ENCODE measurements at regions not wholly inside any gene's neighbourhood (a gene's known extent, or its start where the extent isn't known, plus 50 kb on each side); places are given as distances from the start of the nearest gene placed in this dataset.

DNA sequence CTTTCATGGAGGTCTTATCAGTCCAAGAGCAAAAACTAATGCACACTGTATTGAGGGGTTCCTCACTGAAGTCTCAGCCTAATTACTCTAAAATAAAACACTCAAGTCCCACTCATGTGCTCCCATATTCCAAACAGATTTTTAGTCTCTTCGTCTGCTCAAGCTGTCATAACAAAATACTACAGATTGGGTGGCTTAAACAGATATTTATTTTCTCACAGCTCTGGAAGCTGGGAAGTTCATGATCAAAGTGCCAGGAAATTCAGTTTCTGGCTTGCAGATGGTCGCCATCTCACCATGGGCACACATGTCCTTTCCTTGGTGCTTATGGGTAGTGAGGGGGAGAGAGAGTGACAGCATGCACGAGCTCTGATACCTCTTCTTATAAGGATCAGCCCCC lies 147.5 kb downstream of the ANXA2 start:
- no peak overlapping the region for H3K4me3 ChIP-seq (ENCODE audit: low read length)
- DNase-seq (ENCODE audit: low read depth) = no peak
- TF ChIP-seq, protein P1, sequence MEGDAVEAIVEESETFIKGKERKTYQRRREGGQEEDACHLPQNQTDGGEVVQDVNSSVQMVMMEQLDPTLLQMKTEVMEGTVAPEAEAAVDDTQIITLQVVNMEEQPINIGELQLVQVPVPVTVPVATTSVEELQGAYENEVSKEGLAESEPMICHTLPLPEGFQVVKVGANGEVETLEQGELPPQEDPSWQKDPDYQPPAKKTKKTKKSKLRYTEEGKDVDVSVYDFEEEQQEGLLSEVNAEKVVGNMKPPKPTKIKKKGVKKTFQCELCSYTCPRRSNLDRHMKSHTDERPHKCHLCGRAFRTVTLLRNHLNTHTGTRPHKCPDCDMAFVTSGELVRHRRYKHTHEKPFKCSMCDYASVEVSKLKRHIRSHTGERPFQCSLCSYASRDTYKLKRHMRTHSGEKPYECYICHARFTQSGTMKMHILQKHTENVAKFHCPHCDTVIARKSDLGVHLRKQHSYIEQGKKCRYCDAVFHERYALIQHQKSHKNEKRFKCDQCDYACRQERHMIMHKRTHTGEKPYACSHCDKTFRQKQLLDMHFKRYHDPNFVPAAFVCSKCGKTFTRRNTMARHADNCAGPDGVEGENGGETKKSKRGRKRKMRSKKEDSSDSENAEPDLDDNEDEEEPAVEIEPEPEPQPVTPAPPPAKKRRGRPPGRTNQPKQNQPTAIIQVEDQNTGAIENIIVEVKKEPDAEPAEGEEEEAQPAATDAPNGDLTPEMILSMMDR (conservative IDR thresholded peaks at IDR 0.05; ENCODE audit: low read depth, low read length) = no peak

DNA sequence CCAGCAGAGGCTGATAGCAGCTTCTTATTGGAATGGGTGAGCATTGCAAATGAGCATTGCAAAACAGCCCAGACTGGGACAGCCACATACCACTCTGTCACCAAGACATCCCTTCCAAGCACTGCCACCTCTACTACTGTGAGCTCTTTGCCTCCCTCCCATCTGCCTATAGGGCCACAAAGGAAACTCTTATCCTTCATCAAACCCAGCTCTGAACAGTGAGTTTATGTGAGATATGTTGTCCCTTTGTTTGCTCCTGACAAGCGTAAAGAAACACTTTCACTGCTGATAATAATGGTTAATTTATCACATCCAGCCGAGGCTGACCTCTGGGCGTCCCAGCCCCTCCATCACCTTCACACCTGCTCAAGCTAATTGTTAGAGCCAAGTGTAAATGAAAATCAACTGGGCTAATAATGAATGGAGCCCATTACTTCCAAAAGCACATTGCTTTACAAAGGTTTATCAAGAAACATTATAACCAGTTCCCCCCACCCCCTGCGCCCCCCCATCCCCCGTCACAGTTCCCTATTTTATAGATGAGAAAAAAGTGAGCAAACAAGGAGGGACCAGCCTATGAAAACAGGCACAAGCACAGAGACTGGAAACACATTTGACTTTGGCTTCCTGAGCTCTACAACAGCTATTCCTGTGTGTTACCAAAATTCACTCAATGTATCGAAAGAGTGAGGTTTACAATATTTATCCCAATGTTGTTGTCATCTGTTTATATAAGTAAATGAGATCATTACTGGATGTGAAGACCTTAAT lies 146.3 kb downstream of the ANXA2 start:
- no peak for DNase-seq (ENCODE audit: low read depth)
- H3K4me3 ChIP-seq (ENCODE audit: low read length) = no peak overlapping the region
- TF ChIP-seq, protein P1 (conservative IDR thresholded peaks at IDR 0.05; ENCODE audit: low read depth, low read length) = no peak

DNA sequence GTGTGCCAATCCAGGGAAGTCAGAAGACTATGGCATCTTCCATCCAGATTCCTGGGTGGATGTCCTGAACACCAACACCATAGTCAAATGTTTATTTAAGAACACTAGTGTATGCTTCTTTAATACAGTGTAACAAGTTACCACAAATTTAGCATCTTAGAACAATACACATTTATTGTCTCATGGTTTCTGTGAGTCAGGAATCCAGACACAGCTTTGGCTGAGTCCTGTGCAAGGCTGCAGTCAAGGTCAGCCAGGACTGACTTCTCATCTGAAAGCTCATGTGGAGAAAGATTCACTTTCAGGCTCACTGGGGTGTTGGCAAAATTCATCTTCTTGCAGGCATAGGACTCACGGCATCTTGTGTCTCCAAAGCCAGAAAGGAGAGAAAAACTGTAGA lies 143.4 kb downstream of the ANXA2 start:
- no peak for DNase-seq (ENCODE audit: low read depth)
- TF ChIP-seq, protein P1 (conservative IDR thresholded peaks at IDR 0.05; ENCODE audit: low read depth, low read length) = no peak
- no peak overlapping the region for H3K4me3 ChIP-seq (ENCODE audit: low read length)

DNA sequence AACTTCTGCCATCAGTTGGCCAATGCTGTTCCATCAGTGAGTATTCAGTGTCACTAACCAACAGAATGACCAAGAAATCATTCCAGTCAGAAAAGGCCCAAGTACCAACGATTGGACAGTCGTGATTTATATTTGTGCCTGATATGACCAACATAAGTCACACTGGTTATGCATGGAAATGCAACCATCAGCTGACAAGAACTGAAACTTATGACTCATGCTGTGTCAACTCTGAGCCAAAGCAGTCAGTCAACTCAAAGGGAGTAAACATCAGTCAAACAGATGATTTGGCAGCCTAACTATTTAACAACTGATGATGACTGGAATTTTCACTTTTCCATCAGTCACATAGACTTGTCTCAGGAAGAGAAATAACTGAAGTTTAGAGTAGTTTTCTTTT lies 142.4 kb downstream of the ANXA2 start:
- DNase-seq (ENCODE audit: low read depth) = peak; percentile 66
- H3K4me3 ChIP-seq (ENCODE audit: low read length) = no peak overlapping the region
- TF ChIP-seq, protein P1 (conservative IDR thresholded peaks at IDR 0.05; ENCODE audit: low read depth, low read length) = no peak

DNA sequence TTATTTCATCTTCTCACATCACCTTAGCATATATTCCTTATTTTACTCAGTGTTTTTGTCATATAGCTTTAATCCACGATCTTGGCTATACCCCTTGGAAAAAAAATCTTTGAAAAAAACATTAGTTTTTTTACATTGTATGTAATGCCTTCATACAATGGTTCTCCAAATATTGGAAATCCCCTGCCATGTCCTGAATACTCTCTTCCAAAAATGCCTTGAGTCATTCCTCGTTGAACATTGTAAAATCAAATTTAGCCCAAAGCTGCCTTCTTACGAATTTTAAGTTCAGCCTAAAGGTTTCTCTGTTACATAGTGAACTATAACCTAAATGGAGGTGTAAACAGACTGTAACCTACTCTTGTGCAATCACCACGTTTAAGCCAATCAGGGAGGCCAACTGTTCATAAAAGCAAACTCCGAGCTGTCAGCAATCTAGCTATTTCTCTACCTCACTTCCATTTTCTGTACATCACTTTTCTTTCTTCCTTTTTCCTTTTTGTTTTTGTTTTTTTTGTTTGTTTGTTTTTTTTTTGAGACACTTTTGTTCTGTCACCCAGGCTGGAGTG lies 140.1 kb downstream of the ANXA2 start:
- no peak overlapping the region for H3K4me3 ChIP-seq (ENCODE audit: low read length)
- TF ChIP-seq, protein P1 (conservative IDR thresholded peaks at IDR 0.05; ENCODE audit: low read depth, low read length) = no peak
- DNase-seq (ENCODE audit: low read depth) = no peak

DNA sequence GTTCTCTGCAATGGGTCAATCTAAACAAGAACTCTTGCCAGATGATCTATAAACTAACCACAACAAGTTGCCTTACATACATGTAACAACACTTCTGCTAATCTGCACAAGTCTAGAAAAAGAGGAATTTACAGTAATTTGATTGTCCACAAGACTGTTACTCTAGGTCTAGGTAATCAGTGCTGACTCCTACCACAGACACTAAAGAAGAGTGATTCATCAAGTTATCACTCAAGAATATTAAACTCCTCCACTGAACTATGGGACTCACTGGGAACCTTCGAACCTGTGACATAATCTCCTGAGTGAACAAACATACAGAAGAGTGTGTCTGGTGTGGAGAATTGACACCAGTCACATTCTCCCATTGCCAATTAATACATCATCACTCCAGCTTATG lies 138.3 kb downstream of the ANXA2 start:
- DNase-seq (ENCODE audit: low read depth) = no peak
- H3K4me3 ChIP-seq (ENCODE audit: low read length) = no peak overlapping the region
- TF ChIP-seq, protein P1 (conservative IDR thresholded peaks at IDR 0.05; ENCODE audit: low read depth, low read length) = no peak

DNA sequence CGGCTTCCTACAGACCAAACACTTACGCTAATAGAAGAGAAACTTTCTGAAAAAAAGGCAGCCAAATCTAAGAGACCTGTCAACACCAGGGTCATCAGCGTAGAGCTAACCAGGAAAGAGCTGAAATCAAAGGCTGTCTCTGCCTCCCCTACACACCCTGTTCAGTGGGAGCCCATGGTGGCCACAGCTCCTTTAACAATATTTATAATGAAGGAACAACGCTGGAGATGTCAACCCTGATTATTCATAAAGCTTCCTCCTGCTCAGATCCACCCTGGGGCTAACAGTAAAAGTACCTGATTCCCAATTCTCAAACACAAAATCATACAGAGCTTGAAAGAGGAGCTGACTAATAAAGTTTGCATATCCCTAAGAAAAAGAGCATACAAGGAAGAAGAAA lies 133.7 kb downstream of the ANXA2 start:
- no peak for DNase-seq (ENCODE audit: low read depth)
- no peak overlapping the region for H3K4me3 ChIP-seq (ENCODE audit: low read length)
- TF ChIP-seq, protein P1 (conservative IDR thresholded peaks at IDR 0.05; ENCODE audit: low read depth, low read length) = no peak

All from retinal pigment epithelial cell (primary cell).